Panc1 (cell line): ENCODE measurements at regions not wholly inside any gene's neighbourhood (a gene's known extent, or its start where the extent isn't known, plus 50 kb on each side); places are given as distances from the start of the nearest gene placed in this dataset.

ENCODE experiments used
- ATAC-seq: fragments of 200-7000 bp; cut with Tn5 transposase; 2 replicates; pipeline ENCODE4 v1.9.1; 2020; ENCODE audit warnings: mild to moderate bottlenecking, moderate library complexity
- BruUV-seq: library from RNA; stranded (reverse); fragments of 400-500 nt; replicated peaks from 2 replicates; lab custom pipeline; 2021; lab: Mats Ljungman, UMichigan
- CTCF ChIA-PET: fragments of 300-600 bp; sonication (Branson Sonifier 250); formaldehyde crosslinking; loops from one replicate; lab custom pipeline; 2022; ENCODE audit warnings: antibody characterized with exemption; lab: Charles Lee
- POLR2A ChIA-PET: fragments of 300-600 bp; sonication (Branson Sonifier 250); formaldehyde crosslinking; loops from one replicate; lab custom pipeline; 2022; ENCODE audit warnings: antibody characterized with exemption; lab: Charles Lee
- DNase-seq: peaks from one replicate; pipeline ENCODE4 v3.0.0-alpha.2; 2010; ENCODE audit warnings: low read depth, low spot score
- H3K27ac ChIP-seq: 2 replicates; pipeline ENCODE4 v1.5.1; 2011; ENCODE audit warnings: mild to moderate bottlenecking, low read length, inconsistent platforms
- H3K27me3 ChIP-seq: fragments of 200-500 bp; sonication (Bioruptor generic); 2 replicates; pipeline ENCODE4 v1.6.0; 2014; ENCODE audit warnings: low read length, inconsistent platforms; ENCODE audit not compliant: control insufficient read depth, insufficient read depth
- H3K36me3 ChIP-seq: fragments of 200-500 bp; sonication (Bioruptor generic); 2 replicates; pipeline ENCODE4 v1.5.1; 2014; ENCODE audit warnings: inconsistent platforms, mild to moderate bottlenecking, low read length, moderate library complexity; ENCODE audit not compliant: control insufficient read depth, insufficient read depth
- H3K4me1 ChIP-seq: 2 replicates; pipeline ENCODE4 v1.5.1; 2011; ENCODE audit warnings: inconsistent platforms, mild to moderate bottlenecking, low read length, moderate library complexity; ENCODE audit not compliant: control insufficient read depth, insufficient read depth
- H3K4me3 ChIP-seq, 2 experiments: 2 replicates each; pipeline ENCODE4 v1.5.1; 2011 to 2012; ENCODE audit warnings: low read depth in 2 of 2, low read length in 2 of 2, mild to moderate bottlenecking in 2 of 2, inconsistent platforms in 1 of 2, moderate library complexity in 1 of 2
- H3K9me3 ChIP-seq: fragments of 200-500 bp; sonication (Bioruptor generic); 2 replicates; pipeline ENCODE4 v1.5.1; 2014; ENCODE audit warnings: low read depth, mild to moderate bottlenecking, inconsistent platforms, low read length, moderate library complexity; ENCODE audit not compliant: control insufficient read depth, insufficient read depth
- POLR2AphosphoS5 ChIP-seq: IDR thresholded peaks from 2 replicates; pipeline ENCODE4 v1.6.1; 2012; ENCODE audit warnings: mild to moderate bottlenecking, low read depth, low read length, moderate library complexity
- SIN3A ChIP-seq: IDR thresholded peaks from 2 replicates; pipeline ENCODE4 v1.6.1; 2012; ENCODE audit warnings: low read depth, mild to moderate bottlenecking, low read length, moderate library complexity, borderline replicate concordance; ENCODE audit not compliant: insufficient read depth
- TCF7L2 ChIP-seq: IDR thresholded peaks from 2 replicates; pipeline ENCODE4 v1.6.1; 2011; ENCODE audit warnings: mild to moderate bottlenecking, low read depth, low read length, inconsistent platforms
- in situ Hi-C: cut with HindIII; loops from 2 replicates; pipeline ENCODE4 v1.10.0; 2016; ENCODE audit warnings: low sequenced_read_pairs, low pct_unique_long_range_greater_than_20kb
- intact Hi-C: fragments of 100-400 bp; cut with micrococcal nuclease; formaldehyde crosslinking; loops from one replicate; pipeline ENCODE4 v1.10.0; 2022; ENCODE audit not compliant: unreplicated experiment
- TF ChIP-seq, protein P1 (sequence below), 2 experiments: IDR thresholded peaks; 2 replicates each; pipeline ENCODE4 v1.6.1; 2011 to 2012; ENCODE audit warnings: low read depth in 2 of 2, control low read depth in 1 of 2, low read length in 1 of 2, mild to moderate bottlenecking in 1 of 2, moderate library complexity in 1 of 2; ENCODE audit not compliant: insufficient read depth in 1 of 2
- TF ChIP-seq, protein P2 (sequence below): fragments of 450-650 bp; IDR thresholded peaks from 2 replicates; pipeline ENCODE4 v1.5.1; 2017; ENCODE audit warnings: mild to moderate bottlenecking

DNA sequence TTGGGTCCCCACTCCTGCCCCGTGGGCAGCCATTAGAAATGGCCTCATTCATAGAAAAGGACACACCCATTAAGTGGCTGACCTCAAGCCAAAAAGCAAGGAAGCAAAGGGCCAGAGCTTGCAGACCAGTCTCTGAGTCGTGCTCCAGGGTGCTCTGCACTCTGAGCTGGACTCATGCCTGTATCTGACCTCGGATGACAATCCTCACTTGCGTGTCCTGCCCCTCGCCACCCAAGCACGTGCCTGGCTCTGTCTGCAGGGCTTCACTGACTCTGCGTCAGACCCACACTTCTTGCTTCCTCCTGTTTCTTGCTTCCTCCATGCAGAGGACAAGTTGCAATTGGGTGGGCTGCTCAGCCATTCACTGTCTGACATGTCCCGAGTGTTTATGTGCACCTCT lies 138.8 kb downstream of the OAT start:
- in situ Hi-C loops = no loop called here
- ChIA-PET CTCF (no interaction called here), POLR2A (no interaction called here)
- Histone ChIP-seq H3K9me3 (no peaks in the 10 kb centered on the region), H3K4me1 (no peaks in the 10 kb centered on the region), H3K4me3 (no peak overlapping the region), H3K27ac (no peak overlapping the region), H3K27me3 (peaks cover 3% of the 10 kb centered on the region), H3K36me3 (no peaks in the 10 kb centered on the region)
- no TSS peak for BruUV-seq
- ATAC-seq = no peak; the same call in 1 of the 2 replicates
- DNase-seq = no peak
- TF ChIP-seq POLR2AphosphoS5 (no peak), TCF7L2 (no peak), SIN3A (no peak)
- TF ChIP-seq, protein P1, sequence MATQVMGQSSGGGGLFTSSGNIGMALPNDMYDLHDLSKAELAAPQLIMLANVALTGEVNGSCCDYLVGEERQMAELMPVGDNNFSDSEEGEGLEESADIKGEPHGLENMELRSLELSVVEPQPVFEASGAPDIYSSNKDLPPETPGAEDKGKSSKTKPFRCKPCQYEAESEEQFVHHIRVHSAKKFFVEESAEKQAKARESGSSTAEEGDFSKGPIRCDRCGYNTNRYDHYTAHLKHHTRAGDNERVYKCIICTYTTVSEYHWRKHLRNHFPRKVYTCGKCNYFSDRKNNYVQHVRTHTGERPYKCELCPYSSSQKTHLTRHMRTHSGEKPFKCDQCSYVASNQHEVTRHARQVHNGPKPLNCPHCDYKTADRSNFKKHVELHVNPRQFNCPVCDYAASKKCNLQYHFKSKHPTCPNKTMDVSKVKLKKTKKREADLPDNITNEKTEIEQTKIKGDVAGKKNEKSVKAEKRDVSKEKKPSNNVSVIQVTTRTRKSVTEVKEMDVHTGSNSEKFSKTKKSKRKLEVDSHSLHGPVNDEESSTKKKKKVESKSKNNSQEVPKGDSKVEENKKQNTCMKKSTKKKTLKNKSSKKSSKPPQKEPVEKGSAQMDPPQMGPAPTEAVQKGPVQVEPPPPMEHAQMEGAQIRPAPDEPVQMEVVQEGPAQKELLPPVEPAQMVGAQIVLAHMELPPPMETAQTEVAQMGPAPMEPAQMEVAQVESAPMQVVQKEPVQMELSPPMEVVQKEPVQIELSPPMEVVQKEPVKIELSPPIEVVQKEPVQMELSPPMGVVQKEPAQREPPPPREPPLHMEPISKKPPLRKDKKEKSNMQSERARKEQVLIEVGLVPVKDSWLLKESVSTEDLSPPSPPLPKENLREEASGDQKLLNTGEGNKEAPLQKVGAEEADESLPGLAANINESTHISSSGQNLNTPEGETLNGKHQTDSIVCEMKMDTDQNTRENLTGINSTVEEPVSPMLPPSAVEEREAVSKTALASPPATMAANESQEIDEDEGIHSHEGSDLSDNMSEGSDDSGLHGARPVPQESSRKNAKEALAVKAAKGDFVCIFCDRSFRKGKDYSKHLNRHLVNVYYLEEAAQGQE (IDR thresholded peaks at IDR 0.05; ENCODE audit: insufficient read depth in 1 of 2, low read depth in 2 of 2, low read length in 1 of 2) = no peak
- TF ChIP-seq, protein P2, sequence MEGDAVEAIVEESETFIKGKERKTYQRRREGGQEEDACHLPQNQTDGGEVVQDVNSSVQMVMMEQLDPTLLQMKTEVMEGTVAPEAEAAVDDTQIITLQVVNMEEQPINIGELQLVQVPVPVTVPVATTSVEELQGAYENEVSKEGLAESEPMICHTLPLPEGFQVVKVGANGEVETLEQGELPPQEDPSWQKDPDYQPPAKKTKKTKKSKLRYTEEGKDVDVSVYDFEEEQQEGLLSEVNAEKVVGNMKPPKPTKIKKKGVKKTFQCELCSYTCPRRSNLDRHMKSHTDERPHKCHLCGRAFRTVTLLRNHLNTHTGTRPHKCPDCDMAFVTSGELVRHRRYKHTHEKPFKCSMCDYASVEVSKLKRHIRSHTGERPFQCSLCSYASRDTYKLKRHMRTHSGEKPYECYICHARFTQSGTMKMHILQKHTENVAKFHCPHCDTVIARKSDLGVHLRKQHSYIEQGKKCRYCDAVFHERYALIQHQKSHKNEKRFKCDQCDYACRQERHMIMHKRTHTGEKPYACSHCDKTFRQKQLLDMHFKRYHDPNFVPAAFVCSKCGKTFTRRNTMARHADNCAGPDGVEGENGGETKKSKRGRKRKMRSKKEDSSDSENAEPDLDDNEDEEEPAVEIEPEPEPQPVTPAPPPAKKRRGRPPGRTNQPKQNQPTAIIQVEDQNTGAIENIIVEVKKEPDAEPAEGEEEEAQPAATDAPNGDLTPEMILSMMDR = no peak
- intact Hi-C loops = no loop called here

DNA sequence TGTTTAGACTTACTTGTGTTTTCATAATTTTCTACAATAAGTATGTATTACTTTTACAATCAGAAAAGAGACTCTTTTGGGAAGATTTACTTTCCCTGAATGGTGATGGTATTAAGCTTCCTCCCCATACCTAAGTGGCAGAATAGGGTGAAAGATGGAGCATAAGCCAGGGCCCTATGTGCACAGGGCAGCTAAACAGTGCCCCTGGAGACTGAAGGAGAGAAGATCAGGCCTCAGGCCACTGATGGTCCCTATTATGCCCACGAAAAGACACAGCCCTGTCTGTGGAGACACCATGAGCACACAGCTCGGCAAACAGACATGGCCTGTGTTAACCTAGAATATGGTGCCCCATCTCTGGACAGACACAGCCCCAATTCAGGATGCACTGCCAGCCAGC lies 139.4 kb downstream of the OAT start:
- Histone ChIP-seq H3K9me3 (0 out of 2 replicates have a peak, but pooled peaks cover under 1% of the 10 kb centered on the region), H3K27me3 (peaks cover 3% of the 10 kb centered on the region), H3K27ac (no peak overlapping the region), H3K4me1 (no peaks in the 10 kb centered on the region), H3K36me3 (no peaks in the 10 kb centered on the region), H3K4me3 (no peak overlapping the region)
- in situ Hi-C loops = no loop called here
- TF ChIP-seq POLR2AphosphoS5 = no peak
- no peak for TF ChIP-seq SIN3A
- no peak for TF ChIP-seq TCF7L2
- TF ChIP-seq, protein P1 (IDR thresholded peaks at IDR 0.05; ENCODE audit: insufficient read depth in 1 of 2, low read depth in 2 of 2, low read length in 1 of 2) = no peak
- TF ChIP-seq, protein P2 = no peak
- POLR2A ChIA-PET = no interaction called here
- no peak for DNase-seq
- no TSS peak for BruUV-seq
- intact Hi-C loops = no loop called here
- ATAC-seq = peak; percentile 72; the same call in 1 of the 2 replicates
- CTCF ChIA-PET = interaction anchor here (0.6 kb wide), 1 partner anchor 109 kb away, joined by 4 read pairs; no protein-coding TSS in a partner anchor
